ENCODE measurements at regions not wholly inside any gene's neighbourhood (a gene's known extent, or its start where the extent isn't known, plus 50 kb on each side); places are given as distances from the start of the nearest gene placed in this dataset.

DNA sequence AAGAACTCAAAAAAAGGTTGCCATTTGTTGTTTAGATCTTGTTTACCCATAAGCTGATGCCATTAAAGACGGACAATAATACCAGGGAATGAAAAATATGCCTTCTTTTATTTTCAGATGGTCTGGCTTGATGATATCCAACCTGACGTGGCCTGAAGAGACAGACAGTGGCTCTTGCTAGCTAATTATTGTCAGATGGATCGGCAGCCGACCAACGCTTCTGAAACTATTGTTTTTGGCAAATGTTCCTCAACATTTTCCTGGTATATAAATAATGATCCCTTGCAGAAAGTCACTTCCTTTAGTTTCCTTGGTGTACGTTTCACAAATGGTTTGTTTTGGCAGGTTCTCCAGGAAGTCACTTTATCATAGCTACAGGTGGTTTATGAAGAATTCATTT, 290.9 kb upstream of the TSHZ2 start:
- TF ChIP-seq EZH2 (IDR thresholded peaks at IDR 0.05) = no peak
- no peak for TF ChIP-seq POLR2AphosphoS5 (IDR thresholded peaks at IDR 0.05; ENCODE audit: borderline replicate concordance, low read depth, low read length)

All from SK-N-MC (cell line).